GM12891 (cell line): ENCODE measurements at regions not wholly inside any gene's neighbourhood (a gene's known extent, or its start where the extent isn't known, plus 50 kb on each side); places are given as distances from the start of the nearest gene placed in this dataset.

Source experiments
- POLR2A ChIP-seq: IDR thresholded peaks from 2 replicates; pipeline ENCODE4 v1.6.1; 2011; ENCODE audit warnings: low read depth, low read length, control low read depth
- POLR2AphosphoS5 ChIP-seq: IDR thresholded peaks from 2 replicates; pipeline ENCODE4 v1.6.1; 2011; ENCODE audit warnings: low read depth, low read length, control low read depth
- SPI1 ChIP-seq: IDR thresholded peaks from 2 replicates; pipeline ENCODE4 v1.6.1; 2011; ENCODE audit warnings: low read depth, low read length, control low read depth
- TAF1 ChIP-seq: IDR thresholded peaks from 2 replicates; pipeline ENCODE4 v1.6.1; 2011; ENCODE audit warnings: low read depth, low read length, control low read depth

DNA sequence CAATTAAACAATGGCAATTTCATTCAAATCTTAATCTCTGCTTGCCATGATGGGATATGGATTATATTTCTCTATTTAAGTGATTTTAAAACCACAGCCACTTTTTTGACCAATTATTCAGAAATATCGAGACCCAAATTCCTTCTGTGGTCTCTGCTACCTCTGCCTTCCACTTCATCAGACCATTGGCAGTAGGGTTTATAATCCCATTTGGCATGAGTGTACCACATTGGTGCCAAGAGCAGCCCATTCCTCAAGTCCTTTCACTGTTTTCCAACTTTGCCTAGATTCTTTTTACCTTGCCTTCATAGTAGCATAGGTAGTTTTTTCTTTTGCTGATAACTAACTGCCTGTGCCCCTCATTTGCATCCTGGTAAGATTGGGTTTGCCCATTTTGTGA lies 319.9 kb downstream of the ARL4A start:
- TF ChIP-seq TAF1 (no peak), POLR2AphosphoS5 (no peak), POLR2A (no peak), SPI1 (no peak)
